ENCODE measurements at regions not wholly inside any gene's neighbourhood (a gene's known extent, or its start where the extent isn't known, plus 50 kb on each side); places are given as distances from the start of the nearest gene placed in this dataset.

- dilution Hi-C loops (cut with MboI; ENCODE audit: extremely low pct_ligation_motif_present, low sequenced_read_pairs) (no loop called here), intact Hi-C loops (cut with micrococcal nuclease) (no loop called here)
- no peaks in the 10 kb centered on the region for H3K9me3 ChIP-seq (replicated peaks; ENCODE audit: control insufficient read depth, insufficient read depth, low read length)
- DNase-seq (ENCODE audit: low read depth, low spot score) (no peak), FAIRE-seq (no peak)
- H3K79me2 ChIP-seq (ENCODE audit: control insufficient read depth, insufficient read depth, low read length) = no peaks in the 10 kb centered on the region
- POLR2A ChIA-PET = no interaction called here
- TF ChIP-seq MAX (IDR thresholded peaks at IDR 0.05; ENCODE audit: insufficient read depth, insufficient read length) = no peak
- TF ChIP-seq JUN (IDR thresholded peaks at IDR 0.05; ENCODE audit: borderline replicate concordance, insufficient read depth, insufficient read length, low read depth) = no peak
- TF ChIP-seq FOS (IDR thresholded peaks at IDR 0.05; ENCODE audit: borderline replicate concordance, insufficient read depth, low read length) = no peak
- no peak for TF ChIP-seq MYC (IDR thresholded peaks at IDR 0.05; ENCODE audit: low read depth, low read length)
- TF ChIP-seq, protein P1, sequence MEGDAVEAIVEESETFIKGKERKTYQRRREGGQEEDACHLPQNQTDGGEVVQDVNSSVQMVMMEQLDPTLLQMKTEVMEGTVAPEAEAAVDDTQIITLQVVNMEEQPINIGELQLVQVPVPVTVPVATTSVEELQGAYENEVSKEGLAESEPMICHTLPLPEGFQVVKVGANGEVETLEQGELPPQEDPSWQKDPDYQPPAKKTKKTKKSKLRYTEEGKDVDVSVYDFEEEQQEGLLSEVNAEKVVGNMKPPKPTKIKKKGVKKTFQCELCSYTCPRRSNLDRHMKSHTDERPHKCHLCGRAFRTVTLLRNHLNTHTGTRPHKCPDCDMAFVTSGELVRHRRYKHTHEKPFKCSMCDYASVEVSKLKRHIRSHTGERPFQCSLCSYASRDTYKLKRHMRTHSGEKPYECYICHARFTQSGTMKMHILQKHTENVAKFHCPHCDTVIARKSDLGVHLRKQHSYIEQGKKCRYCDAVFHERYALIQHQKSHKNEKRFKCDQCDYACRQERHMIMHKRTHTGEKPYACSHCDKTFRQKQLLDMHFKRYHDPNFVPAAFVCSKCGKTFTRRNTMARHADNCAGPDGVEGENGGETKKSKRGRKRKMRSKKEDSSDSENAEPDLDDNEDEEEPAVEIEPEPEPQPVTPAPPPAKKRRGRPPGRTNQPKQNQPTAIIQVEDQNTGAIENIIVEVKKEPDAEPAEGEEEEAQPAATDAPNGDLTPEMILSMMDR (IDR thresholded peaks at IDR 0.05; ENCODE audit: extremely low read depth in 1 of 2, insufficient read depth in 1 of 2, low read depth in 1 of 2, low read length in 2 of 2) = no peak
- TF ChIP-seq GATA2 (IDR thresholded peaks at IDR 0.05; ENCODE audit: insufficient read depth, insufficient read length, low read depth, low read length) = no peak
- no peak for TF ChIP-seq EZH2 (IDR thresholded peaks at IDR 0.05; ENCODE audit: borderline replicate concordance, low read depth, low read length, severe bottlenecking)
- TF ChIP-seq POLR2AphosphoS5 (IDR thresholded peaks at IDR 0.05; ENCODE audit: insufficient read depth, low read depth, low read length) = no peak
- no peak for TF ChIP-seq POLR2A (IDR thresholded peaks at IDR 0.05; ENCODE audit: low read depth, low read length)
- no peak overlapping the region for H2AFZ ChIP-seq (ENCODE audit: low read depth, low read length)
- no peaks in the 10 kb centered on the region for H3K36me3 ChIP-seq (ENCODE audit: control insufficient read depth in 2 of 2, extremely low read depth in 1 of 2, insufficient read depth in 2 of 2, low read length in 2 of 2)
- H3K4me2 ChIP-seq (ENCODE audit: insufficient read depth, low read length) = no peak overlapping the region
- BruUV-seq (replicated peaks) = no TSS peak
- H4K20me1 ChIP-seq (replicated peaks; ENCODE audit: control insufficient read depth, extremely low read depth, insufficient read depth, low read length) = no peaks in the 10 kb centered on the region
- H3K27me3 ChIP-seq (ENCODE audit: control insufficient read depth in 2 of 2, insufficient read depth in 2 of 2, low read length in 2 of 2) = peaks cover 0 to 1% of the 10 kb centered on the region in 2 experiments
- no peaks in the 10 kb centered on the region for H3K9me1 ChIP-seq (replicated peaks; ENCODE audit: control insufficient read depth, extremely low read depth, insufficient read depth, low read length)
- no peak overlapping the region for H3K27ac ChIP-seq (ENCODE audit: insufficient read depth, low read depth, low read length)
- H3K4me3 ChIP-seq (replicated peaks in 1 of 3; ENCODE audit: insufficient read depth in 1 of 3, low read depth in 1 of 3, low read length in 3 of 3) = no peak overlapping the region
- no peak overlapping the region for H3K9ac ChIP-seq (replicated peaks; ENCODE audit: extremely low read depth, insufficient read depth, low read length)
- CTCF ChIA-PET = interaction anchor here (0.6 to 1.4 kb wide), 2 partner anchors 135 to 741 kb away, joined by 3 read pairs; no protein-coding TSS in a partner anchor
- no peaks in the 10 kb centered on the region for H3K4me1 ChIP-seq (ENCODE audit: control insufficient read depth, extremely low read depth, insufficient read depth, low read length)
Observed at GRCh38 chr12:4141348-4142270, 132.0 kb upstream of the CCND2 start.

Measured in endothelial cell of umbilical vein (primary cell).